Activated CD4-positive, alpha-beta T cell treated with anti-CD3 and anti-CD28 coated beads, Interleukin-2, amount 50 U/mL, for 16 hours (primary cell): ENCODE measurements at regions not wholly inside any gene's neighbourhood (a gene's known extent, or its start where the extent isn't known, plus 50 kb on each side); places are given as distances from the start of the nearest gene placed in this dataset.

Experiments
- DNase-seq: peaks from one replicate; pipeline ENCODE4 v3.0.0-alpha.2; 2020

DNA sequence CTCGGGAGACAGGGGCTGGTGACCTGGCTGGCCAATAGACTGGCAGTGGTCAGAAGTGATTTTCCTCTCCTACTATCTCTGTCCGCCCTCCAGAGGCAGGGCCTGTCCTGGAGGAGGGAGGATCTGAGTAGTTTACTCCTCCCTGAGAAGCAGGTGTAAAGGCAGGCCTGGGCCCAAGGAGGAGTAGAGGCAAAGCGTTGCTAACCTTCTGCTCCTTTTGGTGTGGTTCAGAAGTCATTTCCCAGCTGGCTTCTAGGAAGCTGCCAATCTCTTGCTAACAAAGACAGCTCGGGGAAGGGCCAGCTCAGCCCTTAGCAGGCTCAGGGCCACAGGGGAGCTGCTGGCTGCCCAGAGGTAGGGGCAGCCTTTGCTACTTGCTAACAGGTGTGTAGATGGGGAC lies 151.1 kb upstream of the NECTIN1 start:
- no peak for DNase-seq

DNA sequence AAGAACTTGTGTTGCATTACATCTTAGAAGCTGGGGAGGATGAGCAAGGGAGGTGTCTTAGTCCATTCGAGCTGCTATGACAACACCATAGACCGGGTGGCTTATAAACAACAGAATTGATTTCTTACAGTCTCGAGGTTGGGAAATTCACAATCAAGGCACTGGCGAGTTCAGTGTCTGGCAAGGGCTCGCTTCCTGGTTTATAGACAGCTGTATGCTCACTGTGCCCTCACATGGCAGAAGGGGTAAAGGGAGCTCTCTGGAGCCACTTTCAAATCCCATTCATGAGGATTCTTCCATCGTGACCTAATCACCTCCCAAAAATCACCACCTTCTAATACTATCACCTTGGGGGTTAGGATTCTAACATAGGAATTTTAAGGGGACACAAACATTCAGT lies 150.0 kb upstream of the NECTIN1 start:
- DNase-seq, result no peak

DNA sequence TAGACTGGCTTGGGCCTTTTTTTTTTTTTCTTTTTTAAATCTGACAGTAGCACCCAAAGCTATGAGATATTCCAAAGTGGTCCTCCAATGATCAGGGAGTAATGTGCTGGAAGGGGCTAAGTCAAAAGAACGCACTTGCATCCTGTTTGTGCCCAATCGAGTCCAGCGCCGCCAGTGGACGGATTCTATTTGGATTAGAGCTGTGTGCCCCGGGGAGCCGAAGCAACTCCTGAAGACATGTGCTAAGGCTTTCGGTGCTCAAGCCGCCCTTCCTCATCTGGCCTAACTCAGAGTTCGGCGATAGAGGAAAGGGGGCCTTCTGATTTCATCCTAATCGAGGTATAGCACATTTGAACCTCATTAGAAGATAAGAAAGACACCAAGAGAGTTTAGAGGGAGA lies 147.8 kb upstream of the NECTIN1 start:
- no peak for DNase-seq

DNA sequence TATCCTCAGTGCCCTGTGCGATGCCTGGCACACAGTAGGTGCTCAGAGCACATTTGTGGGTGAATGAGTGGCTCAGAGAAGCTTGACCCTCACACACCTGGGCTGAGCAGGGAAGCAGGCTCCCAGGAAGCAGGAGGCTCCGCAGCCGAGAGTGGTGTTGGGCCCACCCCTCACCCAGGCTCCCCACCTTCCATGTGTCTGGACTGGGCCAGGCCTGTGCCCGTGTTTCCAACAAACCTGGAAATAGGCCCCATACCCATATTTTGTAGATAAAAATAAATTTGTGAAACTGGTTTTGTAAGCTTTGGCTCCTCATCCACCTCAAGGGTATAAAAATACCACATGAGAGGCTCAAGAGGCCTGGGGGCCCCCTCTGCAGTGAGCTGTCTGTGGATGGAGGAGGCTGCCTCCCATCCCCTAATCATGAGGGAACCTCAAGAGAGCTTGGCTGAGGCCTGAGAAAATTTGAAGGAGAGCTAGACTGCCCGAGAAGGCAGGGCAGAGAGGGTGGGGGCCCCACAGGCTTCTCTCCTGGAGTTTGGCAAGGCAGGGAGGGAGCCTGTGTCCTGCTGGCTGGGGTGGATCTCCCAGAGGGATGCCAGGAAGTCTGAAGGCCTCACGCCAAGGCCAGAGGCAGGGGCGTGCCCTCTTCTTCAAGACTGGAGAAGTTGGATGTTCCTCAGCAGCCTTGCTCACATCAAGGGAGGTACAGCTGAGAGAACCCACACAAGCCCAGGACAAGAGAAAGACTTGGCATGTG lies 147.0 kb upstream of the NECTIN1 start:
- DNase-seq, result no peak

DNA sequence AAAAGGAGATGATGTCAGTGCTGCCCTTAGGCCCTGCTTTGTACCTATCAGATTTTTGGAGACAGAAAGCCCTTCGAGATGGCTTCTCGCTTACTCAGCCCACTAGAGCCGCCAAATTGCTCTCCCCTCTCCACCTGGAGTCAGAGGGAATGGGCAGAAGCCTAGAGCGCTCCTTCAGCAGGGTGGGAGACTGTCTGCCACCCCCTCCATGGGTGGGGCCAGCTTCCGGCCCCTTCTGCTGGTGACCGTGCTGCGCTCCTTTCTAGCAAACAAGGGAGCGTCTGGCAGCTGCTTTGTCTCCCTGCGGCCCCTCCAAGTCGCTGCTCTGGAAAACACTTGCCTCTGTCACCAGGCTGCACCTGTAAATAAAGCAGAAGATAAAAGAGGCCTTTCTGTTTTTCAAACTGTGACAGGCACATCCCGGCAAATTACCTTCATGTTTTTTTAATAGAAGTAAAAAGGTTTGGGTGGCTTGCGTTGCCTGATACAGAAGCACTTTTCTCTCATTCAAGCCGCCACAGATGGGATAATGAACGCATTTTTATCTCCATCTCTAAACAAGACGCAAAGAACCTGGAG lies 145.7 kb upstream of the NECTIN1 start:
- no peak for DNase-seq

DNA sequence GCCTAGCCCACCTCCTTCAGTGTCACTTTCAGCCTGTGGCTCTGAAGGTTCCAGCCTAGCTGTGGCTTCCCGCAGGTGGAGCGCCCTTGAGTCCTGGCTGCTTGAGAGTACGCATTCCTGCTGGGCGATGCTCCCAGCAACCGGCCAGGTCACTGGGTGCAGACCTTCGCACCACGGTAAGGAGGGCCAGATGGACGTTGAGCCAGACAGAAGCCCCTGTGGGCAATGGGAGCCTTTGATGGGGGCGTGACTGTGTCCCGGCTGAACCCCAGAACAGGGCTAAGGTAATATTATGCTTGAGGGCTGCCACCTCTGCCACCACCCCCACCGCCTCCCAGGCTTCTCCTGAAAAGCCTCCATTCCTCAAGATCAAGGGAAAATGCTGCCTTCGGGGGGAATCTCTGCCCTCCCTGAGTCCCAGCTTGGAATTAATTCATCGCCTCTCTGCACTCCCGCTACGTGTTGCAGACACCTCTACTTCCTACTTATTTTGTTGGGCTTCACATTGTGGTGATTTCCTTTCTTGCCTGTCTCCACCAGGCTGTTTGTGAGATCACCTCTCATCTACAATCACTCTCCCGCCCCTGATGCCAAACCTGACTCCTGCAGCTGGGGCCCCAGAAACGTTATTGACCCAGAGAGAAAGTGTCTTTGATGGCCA lies 144.9 kb upstream of the NECTIN1 start:
- DNase-seq, result no peak

DNA sequence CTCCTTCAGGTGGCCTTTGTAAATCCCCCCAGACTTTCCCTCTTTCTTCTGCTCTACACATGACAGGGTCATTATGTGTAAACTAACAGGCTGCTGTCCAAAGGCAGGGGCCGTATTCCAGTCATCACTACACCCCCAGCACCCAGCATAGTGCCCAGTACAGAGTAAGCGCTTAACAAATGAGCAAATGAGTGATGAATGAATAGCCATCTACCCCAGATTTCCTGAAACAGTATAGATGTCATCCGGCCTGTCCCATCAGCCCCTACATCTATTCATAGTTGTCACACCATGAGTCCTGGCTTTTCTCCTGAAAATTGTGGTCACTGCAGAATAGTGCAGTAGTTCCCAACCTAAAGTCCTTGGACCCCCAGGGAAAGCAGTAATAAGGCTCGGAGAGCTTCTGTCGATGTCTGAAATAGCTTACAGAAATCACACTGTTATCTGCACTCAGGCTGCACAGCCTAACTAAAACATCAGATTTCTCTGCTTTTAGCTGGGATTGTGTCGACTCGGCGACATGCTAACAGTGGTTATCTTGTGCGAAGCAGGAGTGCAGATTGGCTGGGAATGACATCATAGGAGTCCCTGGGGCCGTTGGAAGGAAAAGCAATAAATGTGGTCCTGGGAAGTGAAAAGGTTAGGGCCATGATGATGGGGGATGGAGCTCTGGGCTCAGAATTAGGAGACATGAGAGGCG lies 143.8 kb upstream of the NECTIN1 start:
- no peak for DNase-seq

DNA sequence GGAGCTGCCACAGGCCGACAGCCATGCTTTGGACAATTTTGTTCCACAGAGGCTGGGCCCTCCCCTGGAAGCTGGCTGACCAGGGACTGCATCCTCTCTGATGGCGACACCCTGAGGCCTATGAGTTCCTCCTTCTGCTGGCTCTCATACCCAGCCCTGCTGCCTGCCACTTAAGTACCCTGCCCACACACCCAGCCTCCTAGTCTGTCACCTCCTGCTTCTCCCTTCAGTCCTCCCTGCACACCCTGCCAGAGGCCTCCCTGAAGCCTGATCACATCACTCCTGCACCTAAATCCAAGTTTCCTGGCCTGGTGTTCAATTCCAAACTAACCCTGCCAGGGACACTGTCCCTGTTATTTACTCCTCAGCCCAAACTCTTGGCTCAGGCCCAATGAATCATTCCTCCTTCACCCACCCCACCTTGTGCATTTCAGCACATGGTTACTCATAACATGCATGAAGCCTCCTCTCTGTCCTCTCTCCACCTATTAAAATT lies 136.7 kb upstream of the NECTIN1 start:
- DNase-seq, result no peak

DNA sequence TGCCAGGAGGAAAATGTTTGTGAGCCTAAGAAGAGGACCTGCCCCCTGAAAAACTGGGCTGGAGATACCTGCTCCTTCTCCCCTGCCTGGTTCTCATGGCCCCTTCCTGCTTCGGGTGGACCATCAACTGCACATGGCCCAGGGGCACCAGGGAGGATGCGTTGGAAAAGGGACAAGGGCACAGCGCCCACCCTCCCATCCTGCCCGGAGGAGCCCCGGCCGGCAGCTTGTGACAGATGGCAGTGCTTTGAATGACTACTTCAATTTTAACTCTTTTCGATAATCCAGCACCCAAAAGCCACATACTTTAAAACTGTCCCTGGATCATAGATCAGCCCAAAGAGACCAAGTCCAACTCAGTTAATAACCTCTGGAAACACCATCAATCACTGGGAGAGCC lies 135.8 kb upstream of the NECTIN1 start:
- DNase-seq, result no peak

DNA sequence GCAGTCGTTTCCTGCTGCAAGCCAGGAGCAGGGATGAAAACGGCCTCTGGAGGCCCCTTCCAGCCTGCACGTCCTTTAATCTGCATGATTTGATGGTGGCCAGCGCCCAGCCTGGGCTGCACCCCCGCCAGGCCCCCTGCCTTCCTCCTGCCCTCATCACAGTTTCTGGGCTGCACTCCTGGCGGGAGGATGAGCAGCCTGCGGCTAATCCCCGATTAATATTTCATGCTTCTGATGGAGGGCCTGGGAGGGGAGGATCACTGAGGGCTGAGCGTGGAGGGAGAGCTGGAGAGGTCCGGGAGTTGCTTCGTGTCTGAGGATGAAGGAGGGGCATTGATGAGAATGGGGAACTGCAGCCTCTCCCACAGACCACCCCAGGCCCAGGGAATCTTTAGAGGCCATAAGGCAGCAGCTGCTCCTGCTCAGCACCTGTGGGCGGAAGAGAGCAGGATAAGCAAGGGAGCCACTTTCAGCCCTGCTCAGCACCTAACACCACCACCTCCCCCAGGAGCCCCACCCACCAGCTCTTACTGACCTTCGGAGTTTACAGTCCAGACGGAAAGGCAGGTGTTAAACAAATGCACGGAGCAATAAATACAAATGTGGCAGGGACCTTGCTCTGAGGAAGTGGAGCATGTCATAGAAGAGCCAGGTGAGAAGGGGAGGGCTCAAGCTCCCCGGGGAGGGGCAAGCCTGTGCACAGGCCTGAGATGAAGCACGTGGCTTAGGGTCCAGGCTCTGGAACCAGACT lies 135.0 kb upstream of the NECTIN1 start:
- no peak for DNase-seq

DNA sequence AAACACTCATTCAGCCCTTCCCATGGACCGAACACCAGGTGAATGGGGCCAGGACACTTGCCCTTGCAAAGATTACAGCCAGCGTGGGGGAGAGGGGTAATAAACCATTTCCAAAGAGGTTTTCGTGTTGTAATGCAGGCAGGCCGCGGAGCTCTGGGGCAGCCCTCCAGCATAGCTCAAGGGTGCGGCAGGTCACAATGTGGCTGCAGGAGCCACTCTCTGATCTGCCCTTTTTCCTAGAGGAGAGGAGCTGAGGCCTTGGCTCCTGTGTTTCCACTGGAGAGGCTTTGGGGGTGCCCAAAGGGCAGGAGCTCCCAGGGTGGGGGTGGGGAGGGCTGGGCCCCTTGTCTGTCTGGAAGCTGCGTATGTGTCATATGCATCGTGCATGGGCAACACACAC lies 134.2 kb upstream of the NECTIN1 start:
- DNase-seq, result no peak

DNA sequence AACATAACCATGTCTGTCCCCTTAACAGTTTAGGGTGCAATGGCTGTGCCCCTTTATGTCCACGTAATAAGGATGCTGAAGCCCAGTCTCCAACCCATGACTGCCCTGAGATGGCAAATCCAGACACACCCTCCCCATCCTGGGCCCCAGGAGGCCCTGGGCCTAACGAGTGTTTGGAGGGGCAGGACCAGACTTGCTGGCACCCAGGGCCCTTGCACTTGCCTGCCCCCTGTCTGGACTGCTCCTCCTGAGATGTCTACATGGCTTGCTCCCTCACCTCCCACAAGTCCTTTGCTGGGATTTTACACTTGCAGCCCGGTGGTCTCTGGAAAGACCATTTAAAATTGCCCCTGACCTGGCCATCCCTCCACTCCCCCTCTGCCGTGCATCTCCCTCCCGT lies 132.2 kb upstream of the NECTIN1 start:
- DNase-seq, result no peak

DNA sequence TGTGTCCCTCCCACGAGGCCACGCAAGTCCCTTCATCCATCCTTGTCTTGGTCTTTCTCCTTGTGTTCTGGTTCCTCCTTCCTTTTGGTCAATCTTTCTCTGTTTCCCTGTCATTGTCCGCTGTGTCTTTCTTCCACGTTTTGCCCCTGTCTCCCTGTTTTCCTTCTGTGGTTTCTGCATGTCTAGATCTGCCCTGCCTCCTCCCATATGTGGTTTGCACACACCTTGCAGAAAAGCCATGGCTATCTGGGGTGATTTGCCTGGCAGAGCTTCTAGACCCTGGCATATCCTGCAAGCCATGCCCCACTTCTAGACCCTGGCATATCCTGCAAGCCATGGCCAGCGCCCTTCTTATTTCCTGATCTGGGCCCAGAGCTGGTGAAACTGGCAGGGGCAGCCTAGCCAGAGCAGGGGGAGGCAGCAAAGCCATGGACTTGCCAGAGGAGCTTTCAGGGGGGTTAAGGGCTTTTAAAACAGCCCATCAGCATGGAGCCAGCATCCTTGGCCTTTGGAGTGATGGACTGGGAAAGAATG lies 131.6 kb upstream of the NECTIN1 start:
- DNase-seq, result no peak

DNA sequence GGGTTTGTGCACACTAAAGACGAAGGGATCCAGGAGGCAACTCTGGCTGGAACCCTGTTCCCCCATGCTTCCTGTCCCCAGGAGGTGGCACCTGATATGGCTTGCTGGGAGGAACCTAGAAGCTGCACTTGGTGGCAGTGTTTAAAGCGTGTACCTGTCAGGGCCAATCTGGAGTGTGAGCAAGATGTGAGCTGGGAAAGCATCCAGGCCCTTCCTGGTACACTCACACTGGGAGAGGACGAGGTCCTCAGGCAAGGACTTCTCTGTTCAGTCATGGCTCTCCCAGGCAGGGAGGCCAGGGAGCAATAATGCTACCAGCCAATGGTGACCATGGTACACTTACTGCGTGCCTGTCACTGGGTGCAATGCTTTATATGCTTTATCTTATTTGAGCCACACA lies 130.7 kb upstream of the NECTIN1 start:
- no peak for DNase-seq

DNA sequence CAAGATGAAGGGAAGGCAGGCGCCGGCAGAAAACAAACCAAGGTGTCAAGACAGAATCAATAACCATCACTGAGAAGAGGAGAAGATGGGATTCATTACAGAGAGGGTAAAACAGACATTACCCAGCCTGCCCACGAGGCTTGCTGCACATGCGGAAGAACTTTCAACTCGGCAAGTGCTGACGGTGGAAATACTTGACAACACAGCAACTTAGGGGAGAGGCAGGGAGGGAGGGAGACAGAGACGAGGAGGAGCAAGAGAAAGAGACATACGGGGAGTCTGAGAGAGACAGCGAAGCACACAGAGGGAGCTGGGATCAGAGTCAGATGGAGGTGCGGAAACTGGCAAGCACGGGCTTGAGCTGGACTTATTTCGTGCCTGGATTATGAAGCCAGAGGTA lies 129.3 kb upstream of the NECTIN1 start:
- DNase-seq, result no peak

DNA sequence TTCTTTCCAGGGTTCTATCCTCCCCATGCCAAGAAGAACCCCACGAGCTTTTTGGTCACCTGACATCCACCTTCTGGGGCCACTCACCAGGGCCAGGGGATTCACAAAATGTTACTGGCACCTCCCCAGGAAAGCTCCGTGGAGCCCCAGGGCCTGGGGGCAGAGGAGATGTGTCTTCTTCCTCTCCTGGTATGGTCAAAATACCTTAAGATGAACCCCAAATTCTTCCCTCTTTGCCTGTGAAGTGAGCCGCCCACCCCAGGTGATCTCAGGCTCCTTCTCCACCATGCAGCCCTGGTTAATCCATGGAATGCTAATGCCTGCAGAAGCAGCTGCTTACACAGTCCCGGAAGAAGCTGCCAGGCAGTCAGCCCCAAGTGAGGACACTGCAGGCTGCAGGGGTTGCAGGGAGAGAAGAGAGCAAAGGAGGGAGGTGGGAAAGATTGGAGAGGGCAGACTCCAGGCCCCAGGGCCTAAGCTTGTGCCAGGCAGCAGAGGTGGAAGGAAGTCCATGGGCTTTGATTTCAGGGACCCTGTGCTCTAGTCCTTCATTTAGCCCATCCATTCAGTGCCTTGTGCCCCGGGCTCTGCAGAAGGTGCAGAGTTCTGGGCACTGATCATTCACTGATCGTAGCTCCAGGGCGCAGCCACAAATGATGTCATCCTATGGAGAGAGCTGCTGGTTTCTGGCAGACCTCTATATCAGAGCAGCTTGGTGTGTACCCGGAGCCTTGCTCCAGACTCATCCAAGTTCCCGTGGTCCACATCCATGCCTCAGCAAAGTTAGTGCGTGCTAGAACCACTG lies 127.9 kb upstream of the NECTIN1 start:
- DNase-seq, result no peak

DNA sequence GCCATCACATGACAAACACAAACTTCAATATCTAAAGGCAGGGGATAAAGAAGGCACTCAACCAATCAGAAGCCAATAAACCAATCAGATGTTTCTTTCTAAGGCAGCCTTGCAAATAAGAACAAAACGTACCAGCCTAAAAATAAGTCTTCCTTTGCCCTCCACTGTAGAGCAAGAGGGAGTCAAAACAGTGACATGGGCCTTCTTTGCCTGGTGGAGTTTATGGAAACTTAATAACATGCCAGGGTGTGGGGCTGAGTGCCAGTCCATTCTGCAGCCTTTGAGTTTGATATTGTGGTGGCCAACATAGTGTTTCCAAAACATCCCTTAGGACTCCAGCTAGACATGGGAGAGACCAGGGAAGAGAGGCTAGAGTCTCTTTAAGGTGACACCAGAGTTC lies 126.1 kb upstream of the NECTIN1 start:
- DNase-seq, result no peak

DNA sequence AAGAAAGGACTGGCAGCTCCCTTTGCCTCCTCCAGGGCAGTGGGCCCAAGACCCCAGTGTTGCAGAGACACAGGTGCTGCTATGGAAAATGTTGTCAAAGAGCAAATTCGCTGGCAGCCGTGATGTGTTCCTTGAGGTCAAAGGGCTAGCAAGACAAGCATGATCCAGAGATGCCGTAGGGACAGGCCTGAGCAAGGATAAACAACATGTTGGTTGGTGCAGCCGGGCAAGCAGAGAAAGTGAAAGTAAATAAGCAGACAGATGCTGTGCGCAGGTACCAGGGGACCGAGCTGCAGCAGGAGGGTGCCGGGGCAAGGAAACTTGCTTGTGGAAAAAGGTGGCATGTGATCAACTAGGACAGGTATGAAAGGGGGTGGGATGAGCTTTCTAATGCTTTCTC lies 125.5 kb upstream of the NECTIN1 start:
- DNase-seq, result no peak

DNA sequence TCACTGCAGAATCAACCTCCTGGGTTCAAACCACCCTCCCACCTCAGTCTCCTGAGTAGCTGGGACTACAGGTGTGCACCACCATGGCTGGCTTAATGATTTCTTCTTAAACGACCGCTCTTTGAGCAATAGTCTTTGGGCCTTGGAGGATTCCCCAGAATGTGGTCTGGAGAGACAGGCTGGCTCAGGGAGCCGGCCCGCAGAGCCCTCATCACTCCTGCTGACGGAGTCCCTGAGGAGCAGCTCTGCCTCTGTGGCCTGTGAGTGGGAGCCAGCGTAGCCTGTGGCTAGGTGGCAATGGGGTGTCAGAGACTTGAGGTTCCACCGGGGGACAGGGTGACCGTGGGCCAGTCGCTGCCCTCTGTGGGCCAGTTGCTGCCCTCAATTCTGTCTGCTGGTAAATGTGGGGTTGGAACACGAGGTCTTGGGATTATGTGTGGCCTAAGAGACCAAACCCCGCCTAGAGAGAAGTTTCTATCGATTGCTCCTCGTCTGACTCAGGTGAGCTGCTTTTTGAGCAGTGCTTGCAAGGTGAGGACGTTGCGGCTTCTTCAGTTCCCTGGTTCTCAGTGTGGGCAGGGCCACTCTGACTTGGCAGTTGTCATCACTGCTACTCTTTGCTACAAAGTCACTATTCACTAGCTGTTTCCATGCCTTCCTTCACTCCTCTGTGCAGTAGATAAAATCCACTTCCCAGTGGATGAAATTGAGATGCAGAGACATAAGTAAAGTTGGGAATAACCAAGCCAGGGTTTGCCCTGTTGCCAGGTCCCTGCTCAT lies 124.8 kb upstream of the NECTIN1 start:
- no peak for DNase-seq

DNA sequence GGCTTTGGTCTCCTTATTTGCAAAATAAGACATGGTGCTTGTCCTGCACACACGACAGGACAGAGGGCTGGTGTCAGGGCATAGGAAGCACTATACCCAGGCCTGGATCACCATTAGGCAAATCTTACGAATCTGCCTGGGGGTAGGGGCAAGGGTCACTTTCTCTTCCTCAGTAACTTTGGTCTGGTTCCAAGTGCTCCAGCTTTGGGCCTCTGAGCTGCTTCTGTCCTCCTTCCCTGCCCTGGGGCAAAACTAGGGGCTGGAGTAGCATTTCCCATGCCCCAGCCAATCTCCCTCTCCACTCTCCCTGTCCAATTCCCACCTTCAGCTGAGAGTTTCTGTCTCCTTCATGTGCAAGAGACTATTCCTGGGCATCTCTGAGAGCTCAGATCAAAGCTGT lies 123.7 kb upstream of the NECTIN1 start:
- no peak for DNase-seq

DNA sequence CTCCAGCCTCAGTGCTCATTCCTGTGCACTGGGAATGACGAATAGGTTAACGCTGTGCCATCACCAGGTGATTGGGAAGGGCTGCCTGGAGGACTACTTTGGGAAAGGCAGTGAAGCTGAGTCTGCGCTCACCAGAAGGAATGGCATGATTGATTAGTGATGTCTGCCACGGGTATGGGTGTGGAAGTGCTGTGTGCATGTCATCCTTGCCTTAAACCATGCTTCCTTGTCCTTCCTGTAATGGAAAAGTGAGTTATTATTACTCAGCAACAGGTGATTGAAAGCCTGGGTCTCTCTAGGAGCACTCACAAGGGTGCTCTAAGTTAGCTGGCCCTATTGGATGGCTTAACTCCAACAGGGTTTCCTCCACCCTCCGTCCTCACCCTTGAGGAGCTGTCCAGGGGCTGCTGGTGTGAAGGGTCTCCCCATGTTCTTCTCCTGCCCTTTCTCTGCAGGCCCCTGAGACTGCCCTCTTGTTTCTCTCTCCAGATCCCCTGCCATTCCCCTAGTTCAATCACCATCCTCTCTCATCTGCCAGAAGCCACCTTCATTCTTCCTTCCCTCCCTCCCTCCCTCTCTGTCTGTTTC lies 121.9 kb upstream of the NECTIN1 start:
- DNase-seq, result no peak
